Nephron progenitor cell (in vitro differentiated cells): ENCODE measurements at regions not wholly inside any gene's neighbourhood (a gene's known extent, or its start where the extent isn't known, plus 50 kb on each side); places are given as distances from the start of the nearest gene placed in this dataset.

ENCODE experiments used
- DNase-seq: peaks from one replicate; pipeline ENCODE4 v3.0.0; 2021
- H3K27ac Mint-ChIP-seq: 2 replicates; pipeline ENCODE4 v1.8.0; 2021; ENCODE audit warnings: mild to moderate bottlenecking, moderate library complexity, mixed read lengths
- H3K27me3 Mint-ChIP-seq: 2 replicates; pipeline ENCODE4 v1.8.0; 2021; ENCODE audit warnings: mild to moderate bottlenecking, low read depth, mixed read lengths; ENCODE audit not compliant: poor library complexity
- H3K36me3 Mint-ChIP-seq: 2 replicates; pipeline ENCODE4 v1.8.0; 2021; ENCODE audit warnings: low read depth, mixed read lengths
- H3K4me1 Mint-ChIP-seq: 2 replicates; pipeline ENCODE4 v1.8.0; 2021; ENCODE audit warnings: mixed read lengths
- H3K4me3 Mint-ChIP-seq: 2 replicates; pipeline ENCODE4 v1.8.0; 2021; ENCODE audit warnings: mild to moderate bottlenecking, moderate library complexity, mixed read lengths
- H3K9me3 Mint-ChIP-seq: 2 replicates; pipeline ENCODE4 v1.8.0; 2021; ENCODE audit warnings: mild to moderate bottlenecking, moderate library complexity, mixed read lengths
- TF ChIP-seq, protein P1 (sequence below): fragments of 200-600 bp; sonication (generic); IDR thresholded peaks from 2 replicates; pipeline ENCODE4 v1.5.0; 2021; ENCODE audit warnings: antibody characterized with exemption

DNA sequence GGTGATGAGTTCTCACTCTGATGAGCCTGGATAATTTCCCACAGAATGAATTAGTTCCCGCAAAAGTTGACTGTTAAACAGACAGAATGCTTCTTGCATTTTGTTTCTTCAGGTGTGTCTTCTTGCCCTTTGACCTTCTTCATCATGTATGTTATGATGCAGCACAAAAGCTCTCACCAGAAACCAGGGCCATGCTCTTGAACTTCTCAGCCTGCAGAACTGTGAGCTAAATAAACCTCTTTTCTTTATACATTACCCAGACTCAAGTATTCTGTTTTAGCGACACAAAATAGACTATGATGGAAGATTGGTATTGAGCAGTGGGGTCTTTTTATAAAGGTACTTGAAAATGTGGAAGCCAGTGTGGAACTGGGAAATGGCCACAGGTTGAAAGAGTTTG, 95.2 kb upstream of the TNS3 start:
- TF ChIP-seq, protein P1, sequence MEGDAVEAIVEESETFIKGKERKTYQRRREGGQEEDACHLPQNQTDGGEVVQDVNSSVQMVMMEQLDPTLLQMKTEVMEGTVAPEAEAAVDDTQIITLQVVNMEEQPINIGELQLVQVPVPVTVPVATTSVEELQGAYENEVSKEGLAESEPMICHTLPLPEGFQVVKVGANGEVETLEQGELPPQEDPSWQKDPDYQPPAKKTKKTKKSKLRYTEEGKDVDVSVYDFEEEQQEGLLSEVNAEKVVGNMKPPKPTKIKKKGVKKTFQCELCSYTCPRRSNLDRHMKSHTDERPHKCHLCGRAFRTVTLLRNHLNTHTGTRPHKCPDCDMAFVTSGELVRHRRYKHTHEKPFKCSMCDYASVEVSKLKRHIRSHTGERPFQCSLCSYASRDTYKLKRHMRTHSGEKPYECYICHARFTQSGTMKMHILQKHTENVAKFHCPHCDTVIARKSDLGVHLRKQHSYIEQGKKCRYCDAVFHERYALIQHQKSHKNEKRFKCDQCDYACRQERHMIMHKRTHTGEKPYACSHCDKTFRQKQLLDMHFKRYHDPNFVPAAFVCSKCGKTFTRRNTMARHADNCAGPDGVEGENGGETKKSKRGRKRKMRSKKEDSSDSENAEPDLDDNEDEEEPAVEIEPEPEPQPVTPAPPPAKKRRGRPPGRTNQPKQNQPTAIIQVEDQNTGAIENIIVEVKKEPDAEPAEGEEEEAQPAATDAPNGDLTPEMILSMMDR: no peak
- H3K27ac Mint-ChIP-seq: no peak overlapping the region
- H3K4me1 Mint-ChIP-seq: peaks cover 34% of the 10 kb centered on the region
- peaks cover 44% of the 10 kb centered on the region for H3K27me3 Mint-ChIP-seq
- no peak overlapping the region for H3K4me3 Mint-ChIP-seq
- peaks cover 15% of the 10 kb centered on the region for H3K9me3 Mint-ChIP-seq
- H3K36me3 Mint-ChIP-seq: peaks cover 9% of the 10 kb centered on the region
- no peak for DNase-seq

DNA sequence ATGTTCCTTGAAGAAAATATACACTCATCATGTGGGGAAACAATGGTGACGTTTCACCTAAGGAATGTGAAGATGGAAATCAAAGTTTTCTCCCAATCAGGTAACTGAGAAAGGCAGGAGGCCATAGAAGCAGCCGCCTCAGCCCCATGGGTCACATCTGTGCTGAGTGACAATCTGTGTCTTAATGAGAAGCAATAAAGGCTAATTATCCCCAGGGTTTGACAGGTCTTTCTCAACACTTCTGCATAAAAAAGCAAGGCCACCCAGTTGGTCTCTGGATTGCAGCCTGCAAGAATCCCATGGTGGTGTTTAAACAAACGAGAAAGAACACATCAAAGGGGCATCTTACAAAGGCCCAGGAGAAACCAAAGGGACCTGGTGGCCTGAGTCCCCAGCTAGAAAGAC, 91.1 kb upstream of the TNS3 start:
- TF ChIP-seq, protein P1: no peak
- Mint-ChIP-seq H3K27ac (no peak overlapping the region), H3K27me3 (peaks cover 37% of the 10 kb centered on the region)

DNA sequence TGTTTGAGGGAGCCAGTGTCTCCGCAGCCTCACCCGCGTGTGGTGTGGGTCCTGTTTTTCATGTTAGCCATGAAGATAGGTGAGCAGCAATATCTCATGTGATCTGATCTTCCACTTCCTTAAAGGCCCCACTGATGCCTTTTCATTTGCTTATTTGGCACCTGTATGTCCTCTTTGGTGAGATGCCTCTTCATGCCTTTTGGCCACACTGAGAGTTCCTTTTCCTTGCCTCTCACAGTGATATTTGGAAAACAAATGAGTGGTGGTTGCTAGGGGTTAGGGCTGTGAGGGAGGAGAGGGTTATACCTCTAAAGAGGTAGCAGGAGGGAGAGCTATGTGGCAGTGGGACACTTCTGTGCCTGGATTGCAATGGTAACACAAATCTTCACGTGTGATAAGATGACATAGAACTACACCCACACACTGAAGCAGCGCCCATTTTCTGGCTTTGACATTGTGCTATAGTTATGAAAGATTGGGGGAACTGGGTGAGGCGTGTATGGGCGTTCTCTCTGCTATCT, 90.4 kb upstream of the TNS3 start:
- TF ChIP-seq, protein P1: no peak
- DNase-seq: no peak
- peaks cover 9% of the 10 kb centered on the region for H3K9me3 Mint-ChIP-seq

More for the DNA sequence above, 91.1 kb upstream of the TNS3 start:
- Mint-ChIP-seq H3K4me1 (peaks cover 20% of the 10 kb centered on the region), H3K4me3 (no peak overlapping the region), H3K36me3 (peaks cover 9% of the 10 kb centered on the region), H3K9me3 (peaks cover 15% of the 10 kb centered on the region)
- DNase-seq: no peak

DNA sequence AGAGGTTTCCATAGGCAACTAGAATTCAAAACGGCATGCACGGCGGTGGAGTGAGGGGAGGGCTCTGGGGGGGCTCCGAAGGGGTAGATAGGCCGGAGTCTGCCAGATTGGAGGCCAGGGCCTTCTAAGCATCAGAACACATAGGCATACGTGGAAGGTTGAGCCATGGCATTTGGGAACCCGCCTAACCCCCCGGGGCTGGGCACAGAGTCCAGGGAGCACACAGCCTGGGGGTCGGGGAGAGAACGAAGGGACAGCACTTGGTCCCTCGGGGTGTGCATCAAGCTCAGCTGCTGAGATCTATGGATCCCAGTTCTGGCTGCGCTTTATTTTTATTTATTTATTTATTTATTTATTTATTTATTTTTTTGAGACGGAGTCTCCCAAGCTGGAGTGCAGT, 89.4 kb upstream of the TNS3 start:
- Mint-ChIP-seq H3K9me3 (no peaks in the 10 kb centered on the region), H3K4me1 (peaks cover 15% of the 10 kb centered on the region), H3K27ac (no peak overlapping the region), H3K4me3 (no peak overlapping the region), H3K36me3 (no peaks in the 10 kb centered on the region), H3K27me3 (peaks cover 31% of the 10 kb centered on the region)
- DNase-seq: no peak
- TF ChIP-seq, protein P1: no peak

More for the DNA sequence above, 90.4 kb upstream of the TNS3 start:
- peaks cover 15% of the 10 kb centered on the region for H3K4me1 Mint-ChIP-seq
- H3K36me3 Mint-ChIP-seq: peaks cover 8% of the 10 kb centered on the region
- H3K4me3 Mint-ChIP-seq: no peak overlapping the region
- no peak overlapping the region for H3K27ac Mint-ChIP-seq
- peaks cover 35% of the 10 kb centered on the region for H3K27me3 Mint-ChIP-seq

DNA sequence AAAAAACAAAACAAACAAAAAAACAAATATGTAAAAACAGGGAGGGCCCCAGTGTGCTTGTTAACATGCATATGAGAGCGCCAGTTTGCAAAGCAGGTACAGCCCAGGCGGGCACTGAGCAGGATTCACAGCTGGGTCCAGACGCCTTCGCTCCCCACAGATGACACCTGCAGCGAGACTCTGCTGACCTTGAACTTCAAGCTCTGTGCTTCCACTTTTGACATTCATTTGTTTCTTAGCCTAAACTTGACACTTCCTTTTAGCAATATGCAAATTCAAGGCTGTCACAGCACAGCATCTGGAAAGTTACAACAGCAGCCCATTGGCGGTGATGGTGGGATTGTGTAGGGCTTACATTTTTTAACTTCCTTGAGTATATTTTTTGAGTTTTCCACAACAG, 88.8 kb upstream of the TNS3 start:
- Mint-ChIP-seq H3K27me3 (peaks cover 30% of the 10 kb centered on the region), H3K9me3 (no peaks in the 10 kb centered on the region), H3K4me3 (no peak overlapping the region), H3K36me3 (no peaks in the 10 kb centered on the region), H3K27ac (no peak overlapping the region), H3K4me1 (peaks cover 15% of the 10 kb centered on the region)
- DNase-seq: no peak
- TF ChIP-seq, protein P1: no peak

DNA sequence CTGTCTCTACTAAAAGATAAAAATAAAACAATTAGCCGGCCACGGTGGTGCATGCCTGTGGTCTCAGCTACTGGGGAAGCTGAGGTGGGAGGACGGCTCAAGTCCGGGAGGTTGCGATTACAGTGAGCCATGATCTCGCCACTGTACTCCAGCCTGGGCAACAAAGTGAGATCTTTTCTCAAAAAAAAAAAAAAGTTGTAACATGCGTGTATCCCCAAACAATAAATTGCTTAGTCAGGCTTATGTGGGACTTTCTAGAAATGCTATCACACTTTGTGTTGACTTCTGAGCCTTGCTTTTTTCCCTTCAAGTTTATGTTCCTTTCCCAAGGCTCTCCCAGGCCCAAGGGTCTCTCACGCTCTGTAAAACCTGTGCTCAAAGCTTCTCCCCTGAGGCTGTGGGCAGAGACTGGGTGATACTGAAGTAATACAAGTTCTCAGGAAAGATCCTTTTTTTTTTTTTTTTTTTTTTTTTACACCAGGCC, 88.0 kb upstream of the TNS3 start:
- H3K27ac Mint-ChIP-seq: no peak overlapping the region
- H3K4me1 Mint-ChIP-seq: peaks cover 20% of the 10 kb centered on the region

More for the DNA sequence above, 88.0 kb upstream of the TNS3 start:
- DNase-seq: no peak
- peaks cover 35% of the 10 kb centered on the region for H3K27me3 Mint-ChIP-seq
- H3K9me3 Mint-ChIP-seq: no peaks in the 10 kb centered on the region
- H3K36me3 Mint-ChIP-seq: no peaks in the 10 kb centered on the region
- TF ChIP-seq, protein P1: no peak
- H3K4me3 Mint-ChIP-seq: no peak overlapping the region
